Body of pancreas (tissue), 4 donors: ENCODE measurements at regions not wholly inside any gene's neighbourhood (a gene's known extent, or its start where the extent isn't known, plus 50 kb on each side); places are given as distances from the start of the nearest gene placed in this dataset.

Experiments used
- ATAC-seq: fragments of 150-250 bp; one replicate; pipeline ENCODE4 v1.9.1; 2016
- DNase-seq, 4 donors: peaks; one replicate each; pipeline ENCODE4 v3.0.0-alpha.2; 2019
- H3K27ac ChIP-seq, 4 donors: fragments of 200-600 bp; sonication (generic); 1 replicate in 3 of 4; 2 replicates in 1 of 4; pipeline versions ENCODE4 v1.5.1 to v1.6.1; 2016 to 2019; ENCODE audit warnings: mild to moderate bottlenecking in 1 of 4, mixed read lengths in 1 of 4, moderate library complexity in 1 of 4
- H3K27me3 ChIP-seq, 2 donors: fragments of 200-600 bp; sonication (generic); one replicate each; pipeline ENCODE4 v1.6.0; 2016; ENCODE audit warnings: mild to moderate bottlenecking in 1 of 2
- H3K36me3 ChIP-seq, 2 donors: fragments of 200-600 bp; sonication (generic); replicated peaks in 1 of 2; 2 replicates each; pipeline ENCODE4 v1.5.1; 2016; ENCODE audit warnings: low read depth in 2 of 2; ENCODE audit not compliant: insufficient read depth in 1 of 2
- H3K4me1 ChIP-seq: fragments of 200-600 bp; sonication (generic); one replicate; pipeline ENCODE4 v1.6.0; 2016
- H3K4me3 ChIP-seq, 2 donors: fragments of 200-600 bp; sonication (generic); 1 replicate in 1 of 2; 2 replicates in 1 of 2; pipeline ENCODE4 v1.5.1; 2016 to 2019
- H3K9me3 ChIP-seq, 3 donors: fragments of 200-600 bp; sonication (generic); 1 replicate in 2 of 3; 2 replicates in 1 of 3; pipeline ENCODE4 v1.5.1; 2016
- POLR2A ChIP-seq, 3 donors: fragments of 450-650 bp; IDR thresholded peaks; one replicate each; pipeline ENCODE4 v1.6.1; 2016; ENCODE audit warnings: antibody characterized with exemption in 3 of 3, mild to moderate bottlenecking in 2 of 3
- WGBS, 2 donors: methylation state at CpG; one replicate each; pipeline ENCODE4 v1.1.5; 2017; 5-methylcytosine and 5-hydroxymethylcytosine counted together
- intact Hi-C: fragments of 100-400 bp; cut with DNase I; formaldehyde crosslinking; loops from one replicate; pipeline ENCODE4 v1.15.1; 2023
- TF ChIP-seq, protein P1 (sequence below), 7 experiments: fragments of 450-650 bp in 4 of 7; fragments of 200-600 bp in 3 of 7; sonication (generic) in 3 of 7; IDR thresholded peaks; one replicate each; pipeline ENCODE4 v1.5.1; 2016 to 2019; ENCODE audit warnings: antibody characterized with exemption in 7 of 7

GRCh38 chr4:126455865-126456264 lies 1141.1 kb downstream of the FAT4 start:
- intact Hi-C loops: no loop called here
- Histone ChIP-seq H3K27ac (no peak overlapping the region), H3K4me3 (no peak overlapping the region), H3K36me3 (no peaks in the 10 kb centered on the region), H3K27me3 (no peaks in the 10 kb centered on the region), H3K4me1 (no peaks in the 10 kb centered on the region), H3K9me3 (no peaks in the 10 kb centered on the region)
- ATAC-seq (no peak), DNase-seq (no peak)
- TF ChIP-seq, protein P1, sequence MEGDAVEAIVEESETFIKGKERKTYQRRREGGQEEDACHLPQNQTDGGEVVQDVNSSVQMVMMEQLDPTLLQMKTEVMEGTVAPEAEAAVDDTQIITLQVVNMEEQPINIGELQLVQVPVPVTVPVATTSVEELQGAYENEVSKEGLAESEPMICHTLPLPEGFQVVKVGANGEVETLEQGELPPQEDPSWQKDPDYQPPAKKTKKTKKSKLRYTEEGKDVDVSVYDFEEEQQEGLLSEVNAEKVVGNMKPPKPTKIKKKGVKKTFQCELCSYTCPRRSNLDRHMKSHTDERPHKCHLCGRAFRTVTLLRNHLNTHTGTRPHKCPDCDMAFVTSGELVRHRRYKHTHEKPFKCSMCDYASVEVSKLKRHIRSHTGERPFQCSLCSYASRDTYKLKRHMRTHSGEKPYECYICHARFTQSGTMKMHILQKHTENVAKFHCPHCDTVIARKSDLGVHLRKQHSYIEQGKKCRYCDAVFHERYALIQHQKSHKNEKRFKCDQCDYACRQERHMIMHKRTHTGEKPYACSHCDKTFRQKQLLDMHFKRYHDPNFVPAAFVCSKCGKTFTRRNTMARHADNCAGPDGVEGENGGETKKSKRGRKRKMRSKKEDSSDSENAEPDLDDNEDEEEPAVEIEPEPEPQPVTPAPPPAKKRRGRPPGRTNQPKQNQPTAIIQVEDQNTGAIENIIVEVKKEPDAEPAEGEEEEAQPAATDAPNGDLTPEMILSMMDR (IDR thresholded peaks at IDR 0.05): no peak
- no peak for TF ChIP-seq POLR2A (IDR thresholded peaks at IDR 0.05)
- WGBS, 2 donors: 64 to 73% methylated on average over 4 of the region's 4 CpGs

- Histone ChIP-seq H3K27ac (no peak overlapping the region), H3K36me3 (no peaks in the 10 kb centered on the region), H3K4me1 (no peaks in the 10 kb centered on the region), H3K9me3 (no peaks in the 10 kb centered on the region), H3K4me3 (no peak overlapping the region), H3K27me3 (no peaks in the 10 kb centered on the region)
- intact Hi-C loops: no loop called here
- TF ChIP-seq, protein P1 (IDR thresholded peaks at IDR 0.05): no peak
- no peak for TF ChIP-seq POLR2A (IDR thresholded peaks at IDR 0.05)
- ATAC-seq: no peak
- no peak for DNase-seq
- WGBS, 2 donors: 27 to 33% methylated on average over 1 of the region's 1 CpG
Observed at GRCh38 chr4:126458993-126459392, 1144.2 kb downstream of the FAT4 start.

GRCh38 chr4:126465341-126465740 lies 1150.6 kb downstream of the FAT4 start:
- Histone ChIP-seq H3K4me1 (no peaks in the 10 kb centered on the region), H3K27ac (no peak overlapping the region), H3K27me3 (no peaks in the 10 kb centered on the region), H3K4me3 (no peak overlapping the region), H3K36me3 (no peaks in the 10 kb centered on the region), H3K9me3 (no peaks in the 10 kb centered on the region)
- DNase-seq (no peak), ATAC-seq (no peak)
- intact Hi-C loops: no loop called here
- TF ChIP-seq, protein P1 (IDR thresholded peaks at IDR 0.05): no peak
- no peak for TF ChIP-seq POLR2A (IDR thresholded peaks at IDR 0.05)
- WGBS, 2 donors: 44 to 54% methylated on average over 1 of the region's 1 CpG

DNA sequence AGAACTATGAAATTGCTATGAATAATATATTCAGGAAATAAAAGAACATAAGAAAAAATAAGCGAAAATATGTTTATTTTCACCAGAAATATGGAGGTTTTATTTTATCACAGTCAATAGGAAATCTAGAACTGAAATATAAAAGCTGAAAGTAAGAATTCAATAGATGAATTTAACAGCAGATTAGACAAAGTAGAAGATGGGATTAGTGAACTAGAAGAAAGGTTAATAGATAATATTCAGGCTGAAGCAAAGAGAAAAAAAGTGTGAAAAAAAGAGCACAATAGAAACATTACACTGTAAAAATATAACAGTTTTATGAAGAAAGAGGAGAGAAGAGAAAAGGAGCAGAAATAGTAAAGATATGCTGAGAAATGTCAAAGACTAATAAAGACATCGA lies 1152.1 kb downstream of the FAT4 start:
- no peaks in the 10 kb centered on the region for H3K27me3 ChIP-seq
- no peaks in the 10 kb centered on the region for H3K36me3 ChIP-seq
- no peak overlapping the region for H3K27ac ChIP-seq
- intact Hi-C loops: no loop called here
- H3K4me1 ChIP-seq: no peaks in the 10 kb centered on the region
- H3K4me3 ChIP-seq: no peak overlapping the region
- ATAC-seq (no peak), DNase-seq (no peak)
- WGBS, 2 donors: 63 to 71% methylated on average over 2 of the region's 2 CpGs
- TF ChIP-seq, protein P1 (IDR thresholded peaks at IDR 0.05): no peak
- no peak for TF ChIP-seq POLR2A (IDR thresholded peaks at IDR 0.05)
- no peaks in the 10 kb centered on the region for H3K9me3 ChIP-seq

GRCh38 chr4:126468144-126468543 lies 1153.4 kb downstream of the FAT4 start:
- H3K27ac ChIP-seq: no peak overlapping the region
- H3K4me3 ChIP-seq: no peak overlapping the region
- ATAC-seq: no peak
- H3K27me3 ChIP-seq: no peaks in the 10 kb centered on the region
- H3K4me1 ChIP-seq: no peaks in the 10 kb centered on the region
- TF ChIP-seq, protein P1 (IDR thresholded peaks at IDR 0.05): no peak
- TF ChIP-seq POLR2A (IDR thresholded peaks at IDR 0.05): no peak
- no peaks in the 10 kb centered on the region for H3K36me3 ChIP-seq
- H3K9me3 ChIP-seq: no peaks in the 10 kb centered on the region
- intact Hi-C loops: no loop called here
- DNase-seq: no peak
- WGBS, 2 donors: 83 to 84% methylated on average over 1 of the region's 1 CpG
